Upper lobe of left lung (tissue), 6 donors: ENCODE measurements at regions not wholly inside any gene's neighbourhood (a gene's known extent, or its start where the extent isn't known, plus 50 kb on each side); places are given as distances from the start of the nearest gene placed in this dataset.
A peak's percentile ranks its signal among the peaks of the same experiment; 100 is the strongest.
"Not testable (repeated sequence)": the region's sequence is repeated elsewhere in the genome, so short reads cannot be mapped to it uniquely, and the experiment has no call there.

Experiments used
- ATAC-seq, 2 donors: fragments of 200-7000 bp; cut with Tn5 transposase; one replicate each; pipeline ENCODE4 v1.9.1; 2022; ENCODE audit warnings: mild to moderate bottlenecking in 2 of 2, moderate library complexity in 2 of 2; ENCODE audit not compliant: low FRiP score in 2 of 2
- DNase-seq, 2 donors: peaks; one replicate each; pipeline ENCODE4 v3.0.0-alpha.2; 2019 to 2020
- H3K27ac ChIP-seq, 4 donors: fragments of 200-600 bp; sonication (generic); one replicate each; pipeline ENCODE4 v1.5.1; 2016 to 2019
- H3K27me3 ChIP-seq, 4 donors: fragments of 200-600 bp; sonication (generic); one replicate each; pipeline ENCODE4 v1.5.1; 2017 to 2019
- H3K36me3 ChIP-seq, 4 donors: fragments of 200-600 bp; sonication (generic); one replicate each; pipeline ENCODE4 v1.5.1; 2016 to 2019
- H3K4me1 ChIP-seq, 4 donors: fragments of 200-600 bp; sonication (generic); one replicate each; pipeline ENCODE4 v1.5.1; 2018 to 2019
- H3K4me3 ChIP-seq, 4 donors: fragments of 200-600 bp; sonication (generic); one replicate each; pipeline ENCODE4 v1.5.1; 2017 to 2019; ENCODE audit warnings: mild to moderate bottlenecking in 2 of 4, moderate library complexity in 1 of 4
- H3K9me3 ChIP-seq, 4 donors: fragments of 200-600 bp; sonication (generic); one replicate each; pipeline ENCODE4 v1.5.1; 2018 to 2019
- EP300 ChIP-seq, 4 donors: sonication (generic); formaldehyde crosslinking; IDR thresholded peaks; one replicate each; pipeline ENCODE4 v1.5.1; 2017; ENCODE audit warnings: antibody characterized with exemption in 4 of 4, control low read depth in 2 of 4
- POLR2A ChIP-seq, 4 donors: fragments of 450-650 bp; IDR thresholded peaks; one replicate each; pipeline ENCODE4 v1.5.1; 2016 to 2017; ENCODE audit warnings: antibody characterized with exemption in 4 of 4, mild to moderate bottlenecking in 2 of 4
- POLR2AphosphoS5 ChIP-seq, 2 donors: sonication (generic); formaldehyde crosslinking; IDR thresholded peaks; one replicate each; pipeline ENCODE4 v1.5.1; 2017; ENCODE audit warnings: antibody characterized with exemption in 2 of 2
- WGBS, 2 donors: methylation state at CpG; one replicate each; pipeline ENCODE4 v1.1.5; 2017 to 2018; 5-methylcytosine and 5-hydroxymethylcytosine counted together
- TF ChIP-seq, protein P1 (sequence below), 6 experiments: fragments of 450-650 bp in 4 of 6; fragments of 200-600 bp in 2 of 6; sonication (generic) in 2 of 6; IDR thresholded peaks; one replicate each; pipeline ENCODE4 v1.5.1; 2016 to 2019; ENCODE audit warnings: antibody characterized with exemption in 6 of 6
- donor health status: DM: no; HTN: no; CAD: no; lungs with moderate emphysema.
- donor health status: DM: no; HTN: yes; CAD: no; lungs with severe emphysema.

GRCh38 chr4:189656641-189657040 is 284.0 kb upstream of the FRG1 start:
- Histone ChIP-seq H3K27ac (no peak overlapping the region), H3K9me3 (no peaks in the 10 kb centered on the region), H3K4me3 (no peak overlapping the region), H3K36me3 (no peaks in the 10 kb centered on the region), H3K4me1 (no peaks in the 10 kb centered on the region), H3K27me3 (no peaks in the 10 kb centered on the region)
- 30 to 66% methylated on average over 10 of the region's 10 CpGs for WGBS, 2 donors
- TF ChIP-seq, protein P1, sequence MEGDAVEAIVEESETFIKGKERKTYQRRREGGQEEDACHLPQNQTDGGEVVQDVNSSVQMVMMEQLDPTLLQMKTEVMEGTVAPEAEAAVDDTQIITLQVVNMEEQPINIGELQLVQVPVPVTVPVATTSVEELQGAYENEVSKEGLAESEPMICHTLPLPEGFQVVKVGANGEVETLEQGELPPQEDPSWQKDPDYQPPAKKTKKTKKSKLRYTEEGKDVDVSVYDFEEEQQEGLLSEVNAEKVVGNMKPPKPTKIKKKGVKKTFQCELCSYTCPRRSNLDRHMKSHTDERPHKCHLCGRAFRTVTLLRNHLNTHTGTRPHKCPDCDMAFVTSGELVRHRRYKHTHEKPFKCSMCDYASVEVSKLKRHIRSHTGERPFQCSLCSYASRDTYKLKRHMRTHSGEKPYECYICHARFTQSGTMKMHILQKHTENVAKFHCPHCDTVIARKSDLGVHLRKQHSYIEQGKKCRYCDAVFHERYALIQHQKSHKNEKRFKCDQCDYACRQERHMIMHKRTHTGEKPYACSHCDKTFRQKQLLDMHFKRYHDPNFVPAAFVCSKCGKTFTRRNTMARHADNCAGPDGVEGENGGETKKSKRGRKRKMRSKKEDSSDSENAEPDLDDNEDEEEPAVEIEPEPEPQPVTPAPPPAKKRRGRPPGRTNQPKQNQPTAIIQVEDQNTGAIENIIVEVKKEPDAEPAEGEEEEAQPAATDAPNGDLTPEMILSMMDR (IDR thresholded peaks at IDR 0.05), result no peak
- TF ChIP-seq EP300 (IDR thresholded peaks at IDR 0.05) (no peak), POLR2A (IDR thresholded peaks at IDR 0.05) (no peak), POLR2AphosphoS5 (IDR thresholded peaks at IDR 0.05) (no peak)
- ATAC-seq, result no peak
- DNase-seq, result no peak

DNA sequence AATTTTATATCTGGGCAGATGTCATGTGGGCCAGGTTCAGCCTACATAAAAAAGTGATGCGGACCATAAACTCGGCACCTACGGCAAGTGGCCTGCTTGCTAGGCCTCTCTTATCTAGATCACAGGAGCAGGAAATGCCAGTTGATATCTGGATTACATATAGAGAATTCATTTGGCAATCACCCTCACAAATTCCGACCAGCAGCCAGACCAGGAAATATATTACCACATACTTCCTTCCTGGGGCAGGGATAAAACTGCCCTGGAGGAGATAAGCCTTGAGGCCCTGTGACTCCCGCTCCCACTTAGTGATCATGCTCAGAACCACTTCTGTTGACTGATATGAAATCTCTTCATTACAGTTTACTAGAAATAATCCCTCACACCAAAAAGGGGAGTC is 282.4 kb upstream of the FRG1 start:
- ATAC-seq, result peak in 1 of 2 donors; percentile 26
- not testable (repeated sequence) for H3K27me3 ChIP-seq, DNase-seq, H3K9me3 ChIP-seq, H3K4me1 ChIP-seq, H3K4me3 ChIP-seq, H3K36me3 ChIP-seq
- 38 to 45% methylated on average over 1 to 4 of the region's 5 CpGs for WGBS, 2 donors
- peak overlapping the region; percentile 46 to 65 (median 62) for H3K27ac ChIP-seq

GRCh38 chr4:189658831-189659230 is 281.8 kb upstream of the FRG1 start:
- not testable (repeated sequence) for H3K9me3 ChIP-seq, H3K36me3 ChIP-seq, H3K27me3 ChIP-seq, H3K4me3 ChIP-seq, H3K4me1 ChIP-seq
- 39 to 68% methylated on average over 5 of the region's 5 CpGs for WGBS, 2 donors
- peak overlapping the region; percentile 46 to 65 (median 62) for H3K27ac ChIP-seq
- peak; percentile 24 to 72 for ATAC-seq
- peak in 1 of 2 donors; percentile 51 for DNase-seq

DNA sequence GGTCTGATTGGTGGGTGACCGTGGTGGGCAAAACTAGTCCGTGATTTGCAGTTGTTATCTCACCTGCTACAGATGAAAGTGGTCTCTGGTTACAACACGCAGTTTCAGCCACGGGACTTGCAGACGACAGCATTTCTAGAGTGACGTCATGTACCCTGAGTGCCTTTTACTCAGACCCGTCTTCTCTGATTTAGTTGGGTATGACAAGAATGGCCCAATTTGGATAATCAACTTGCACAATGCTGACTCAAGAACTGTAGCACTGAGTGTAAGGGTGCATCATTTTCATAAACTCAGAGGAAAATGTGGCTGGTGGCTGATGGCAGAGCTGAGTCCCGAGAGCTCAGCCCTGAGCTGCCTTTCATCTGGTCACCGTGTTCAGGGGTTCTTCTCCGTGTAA is 281.4 kb upstream of the FRG1 start:
- no peaks in the 10 kb centered on the region for H3K27me3 ChIP-seq
- no peaks in the 10 kb centered on the region for H3K4me1 ChIP-seq
- H3K4me3 ChIP-seq, result no peak overlapping the region
- no peak for TF ChIP-seq EP300 (IDR thresholded peaks at IDR 0.05)
- TF ChIP-seq POLR2AphosphoS5 (IDR thresholded peaks at IDR 0.05), result peak in 1 of 2 donors; percentile 41
- TF ChIP-seq, protein P1 (IDR thresholded peaks at IDR 0.05), result no peak
- TF ChIP-seq POLR2A (IDR thresholded peaks at IDR 0.05), result no peak
- peak overlapping the region; percentile 46 to 65 (median 62) for H3K27ac ChIP-seq
- H3K36me3 ChIP-seq, result no peaks in the 10 kb centered on the region
- DNase-seq, result peak in 1 of 2 donors; percentile 40
- H3K9me3 ChIP-seq, result no peaks in the 10 kb centered on the region
- peak in 1 of 2 donors; percentile 66 for ATAC-seq
- 82 to 88% methylated on average over 4 to 7 of the region's 10 CpGs for WGBS, 2 donors

DNA sequence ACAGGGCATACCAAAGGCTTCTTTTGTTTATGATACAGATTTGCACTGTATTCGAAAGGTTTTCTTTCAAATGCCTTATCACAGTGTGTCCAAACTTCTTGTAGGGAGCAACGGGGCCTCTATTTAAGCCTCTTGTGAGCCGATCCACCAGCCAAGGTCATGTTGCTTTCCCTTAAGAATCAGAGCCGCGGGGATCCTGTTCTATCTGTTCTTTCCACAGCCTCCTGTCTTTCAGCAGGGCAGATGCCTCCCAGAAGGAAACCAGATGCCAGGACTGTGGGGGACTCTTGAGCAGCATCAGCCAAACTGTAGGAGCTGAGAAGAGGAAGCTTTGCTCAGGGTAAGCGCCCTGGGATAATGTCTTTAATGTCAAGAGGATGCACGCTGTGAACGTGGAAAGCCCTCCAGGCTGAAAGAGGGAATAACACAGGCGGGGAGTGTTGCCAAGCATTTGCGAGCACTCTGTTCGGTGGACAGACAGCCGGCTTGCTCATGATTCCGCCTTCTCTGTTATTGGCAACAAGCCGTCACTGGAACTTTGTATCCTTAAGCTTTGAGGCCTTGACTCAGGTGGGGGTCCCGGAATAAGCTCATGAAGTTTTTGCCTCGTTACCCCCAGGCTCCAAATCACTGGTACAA is 279.8 kb upstream of the FRG1 start:
- H3K9me3 ChIP-seq, result no peaks in the 10 kb centered on the region
- TF ChIP-seq EP300 (IDR thresholded peaks at IDR 0.05), result no peak
- no peak for TF ChIP-seq POLR2A (IDR thresholded peaks at IDR 0.05)
- TF ChIP-seq, protein P1 (IDR thresholded peaks at IDR 0.05), result no peak
- no peak for TF ChIP-seq POLR2AphosphoS5 (IDR thresholded peaks at IDR 0.05)
- WGBS, 2 donors, result 68 to 72% methylated on average over 13 to 16 of the region's 16 CpGs
- no peak overlapping the region for H3K4me3 ChIP-seq
- ATAC-seq (no peak), DNase-seq (no peak)
- H3K4me1 ChIP-seq, result no peaks in the 10 kb centered on the region
- no peaks in the 10 kb centered on the region for H3K36me3 ChIP-seq
- no peak overlapping the region for H3K27ac ChIP-seq
- H3K27me3 ChIP-seq, result no peaks in the 10 kb centered on the region

DNA sequence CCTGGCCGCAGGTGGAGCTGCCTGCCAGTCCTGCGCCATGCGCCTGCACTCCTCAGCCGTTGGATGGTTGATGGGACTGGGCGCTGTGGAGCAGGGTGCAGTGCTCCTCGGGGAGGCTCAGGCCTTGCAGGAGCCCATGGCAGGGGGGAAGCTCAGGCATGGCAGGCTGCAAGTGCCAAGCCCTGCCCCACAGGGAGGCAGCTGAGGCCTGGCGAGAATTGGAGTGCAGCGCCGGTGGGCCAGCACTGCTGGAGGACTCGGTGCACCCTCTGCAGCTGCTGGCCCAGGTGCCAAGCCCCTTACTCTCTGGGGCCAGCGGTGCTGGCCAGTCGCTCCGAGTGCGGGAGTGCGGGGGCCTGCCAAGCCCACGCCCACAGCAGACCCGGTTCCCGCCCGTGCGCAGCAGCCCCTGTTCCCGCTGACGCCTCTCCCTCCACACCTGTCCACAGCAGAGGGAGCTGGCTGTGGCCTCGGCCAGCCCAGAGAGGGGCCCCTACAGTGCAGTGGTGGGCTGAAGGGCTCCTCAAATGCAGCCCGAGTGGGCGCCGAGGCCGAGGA is 275.9 kb upstream of the FRG1 start:
- no peak overlapping the region for H3K27ac ChIP-seq
- peak in 1 of 2 donors; percentile 38 for ATAC-seq
- no peaks in the 10 kb centered on the region for H3K36me3 ChIP-seq
- DNase-seq, result peak in 1 of 2 donors; percentile 80
- no peak overlapping the region for H3K4me3 ChIP-seq
- 91 to 97% methylated on average over 5 to 27 of the region's 27 CpGs for WGBS, 2 donors
- H3K4me1 ChIP-seq, result no peaks in the 10 kb centered on the region
- H3K27me3 ChIP-seq, result no peaks in the 10 kb centered on the region
- TF ChIP-seq, protein P1 (IDR thresholded peaks at IDR 0.05), result no peak
- TF ChIP-seq POLR2A (IDR thresholded peaks at IDR 0.05), result no peak
- no peak for TF ChIP-seq POLR2AphosphoS5 (IDR thresholded peaks at IDR 0.05)
- no peak for TF ChIP-seq EP300 (IDR thresholded peaks at IDR 0.05)
- no peaks in the 10 kb centered on the region for H3K9me3 ChIP-seq

- not testable (repeated sequence) for H3K36me3 ChIP-seq, ATAC-seq, H3K27ac ChIP-seq, H3K4me1 ChIP-seq, DNase-seq, H3K9me3 ChIP-seq, H3K4me3 ChIP-seq, H3K27me3 ChIP-seq
- WGBS, 2 donors, result 48% methylated on average over 2 of the region's 2 CpGs
Observed at GRCh38 chr4:189665712-189666305, 274.9 kb upstream of the FRG1 start.

DNA sequence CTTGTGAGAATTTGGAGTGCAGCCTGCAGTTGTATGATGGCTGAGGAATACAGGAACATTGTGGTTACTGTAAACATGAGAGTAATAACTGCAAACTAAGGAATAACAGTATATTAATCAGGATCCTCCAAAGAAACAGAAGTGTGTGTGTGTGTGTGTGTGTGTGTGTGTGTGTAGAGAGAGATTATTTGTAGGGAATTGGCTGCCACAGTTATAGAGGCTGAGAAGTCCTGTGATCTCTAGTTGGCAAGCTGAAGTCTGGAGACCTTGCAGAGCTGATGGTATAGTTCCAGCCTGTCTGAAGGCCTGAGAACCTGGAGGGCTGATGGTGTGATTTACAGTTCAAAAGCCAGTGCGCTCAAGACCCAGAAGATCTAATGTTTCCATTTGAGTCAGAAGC is 273.3 kb upstream of the FRG1 start:
- not testable (repeated sequence) for H3K36me3 ChIP-seq, H3K4me3 ChIP-seq, ATAC-seq, DNase-seq, H3K4me1 ChIP-seq, H3K27ac ChIP-seq, H3K27me3 ChIP-seq, H3K9me3 ChIP-seq
- WGBS, 2 donors, result no CpG with 5 or more reads among the region's 1 CpG
